SIG-M5 treated with dmso at 0.1 percent for 504 hours (cell line): ENCODE measurements at regions not wholly inside any gene's neighbourhood (a gene's known extent, or its start where the extent isn't known, plus 50 kb on each side); places are given as distances from the start of the nearest gene placed in this dataset.
A peak's percentile ranks its signal among the peaks of the same experiment; 100 is the strongest.

Experiments used
- DNase-seq: peaks from one replicate; lab custom pipeline; 2025; ENCODE audit not compliant: unreplicated experiment; lab: John Stamatoyannopoulos, UW

GRCh38 chr4:33349376-33349775 is 2629.2 kb downstream of the PCDH7 start:
- no peak for DNase-seq

GRCh38 chr4:33357121-33357520 is 2637.0 kb downstream of the PCDH7 start:
- no peak for DNase-seq

GRCh38 chr4:33369446-33369845 is 2649.3 kb downstream of the PCDH7 start:
- DNase-seq, result no peak

GRCh38 chr4:33381816-33382215 is 2661.6 kb downstream of the PCDH7 start:
- no peak for DNase-seq

- DNase-seq, result no peak
These were observed 2666.6 kb downstream of the PCDH7 start for GRCh38 chr4:33386764-33387163.

GRCh38 chr4:33390976-33391375 is 2670.8 kb downstream of the PCDH7 start:
- no peak for DNase-seq

- no peak for DNase-seq
These were observed 2675.7 kb downstream of the PCDH7 start for GRCh38 chr4:33395731-33396485.

- no peak for DNase-seq
These were observed 2680.3 kb downstream of the PCDH7 start for GRCh38 chr4:33400504-33400903.

- DNase-seq, result no peak
These were observed 2687.3 kb downstream of the PCDH7 start for GRCh38 chr4:33407496-33407895.

- peak; percentile 76 for DNase-seq
These were observed 2691.0 kb downstream of the PCDH7 start for GRCh38 chr4:33411182-33411581.

- DNase-seq, result no peak
These were observed 2701.7 kb downstream of the PCDH7 start for GRCh38 chr4:33421887-33422286.

- DNase-seq, result no peak
These were observed 2702.5 kb downstream of the PCDH7 start for GRCh38 chr4:33422656-33423055.

- DNase-seq, result no peak
These were observed 2705.8 kb downstream of the PCDH7 start for GRCh38 chr4:33425936-33426335.

GRCh38 chr4:33427676-33428075 is 2707.5 kb downstream of the PCDH7 start:
- DNase-seq, result no peak

GRCh38 chr4:33429971-33430370 is 2709.8 kb downstream of the PCDH7 start:
- no peak for DNase-seq

- DNase-seq, result no peak
These were observed 2717.2 kb downstream of the PCDH7 start for GRCh38 chr4:33437406-33437805.

GRCh38 chr4:33446953-33447352 is 2726.8 kb downstream of the PCDH7 start:
- DNase-seq, result no peak

- no peak for DNase-seq
These were observed 2728.8 kb downstream of the PCDH7 start for GRCh38 chr4:33448948-33449347.

GRCh38 chr4:33453436-33453835 is 2733.3 kb downstream of the PCDH7 start:
- no peak for DNase-seq

GRCh38 chr4:33453916-33454315 is 2733.7 kb downstream of the PCDH7 start:
- DNase-seq, result no peak

GRCh38 chr4:33465565-33465964 is 2745.4 kb downstream of the PCDH7 start:
- DNase-seq, result no peak

GRCh38 chr4:33467291-33467690 is 2747.1 kb downstream of the PCDH7 start:
- no peak for DNase-seq

GRCh38 chr4:33470805-33471204 is 2750.6 kb downstream of the PCDH7 start:
- DNase-seq, result no peak
